SH-SY5Y (cell line): ENCODE measurements at regions not wholly inside any gene's neighbourhood (a gene's known extent, or its start where the extent isn't known, plus 50 kb on each side); places are given as distances from the start of the nearest gene placed in this dataset.

Source experiments
- GATA2 ChIP-seq: IDR thresholded peaks from 2 replicates; pipeline ENCODE4 v1.6.1; 2011; ENCODE audit warnings: mild to moderate bottlenecking, low read depth, low read length
- GATA3 ChIP-seq: IDR thresholded peaks from 2 replicates; pipeline ENCODE4 v1.6.1; 2011; ENCODE audit warnings: low read depth, mild to moderate bottlenecking, low read length, moderate library complexity

DNA sequence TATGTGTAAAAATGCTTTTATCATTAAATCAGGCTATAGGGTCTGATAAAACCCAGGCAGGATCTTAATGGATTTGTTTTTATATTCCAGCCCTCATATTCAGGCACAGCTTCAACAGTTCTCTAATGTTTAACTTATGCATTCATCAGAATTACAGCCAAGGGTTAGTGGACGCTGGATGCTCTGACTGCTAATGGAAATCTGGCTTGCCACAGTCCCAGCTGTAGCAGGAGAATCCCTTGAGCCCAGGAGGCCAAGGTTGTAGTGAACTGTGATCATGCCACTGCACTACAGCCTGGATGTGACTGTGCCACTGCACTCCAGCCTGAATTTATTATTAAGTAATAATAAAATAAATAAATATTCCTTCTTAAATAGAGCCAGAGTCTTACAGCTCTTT, 98.0 kb downstream of the SLC25A46 start:
- TF ChIP-seq GATA2, result no peak
- TF ChIP-seq GATA3, result no peak
